KMS-11 (cell line): ENCODE measurements at regions not wholly inside any gene's neighbourhood (a gene's known extent, or its start where the extent isn't known, plus 50 kb on each side); places are given as distances from the start of the nearest gene placed in this dataset.

ENCODE experiments used
- H2AFZ ChIP-seq: fragments of 200-600 bp; sonication (generic); 2 replicates; pipeline ENCODE4 v1.6.1; 2016; ENCODE audit warnings: antibody characterized with exemption, mixed run types, low read depth
- H3K27ac ChIP-seq: fragments of 200-600 bp; sonication (generic); 2 replicates; pipeline ENCODE4 v1.6.1; 2016; ENCODE audit warnings: mild to moderate bottlenecking, mixed run types
- H3K27me3 ChIP-seq: fragments of 200-600 bp; sonication (generic); 2 replicates; pipeline ENCODE4 v1.6.1; 2017; ENCODE audit warnings: mild to moderate bottlenecking, low read depth, mixed run types, moderate library complexity; ENCODE audit not compliant: insufficient read depth
- H3K36me3 ChIP-seq: fragments of 200-600 bp; sonication (generic); 2 replicates; pipeline ENCODE4 v1.6.1; 2017; ENCODE audit warnings: mild to moderate bottlenecking, mixed run types; ENCODE audit not compliant: insufficient read depth
- H3K4me1 ChIP-seq: fragments of 200-600 bp; sonication (generic); 2 replicates; pipeline ENCODE4 v1.6.1; 2016; ENCODE audit warnings: mild to moderate bottlenecking, low read depth, mixed run types; ENCODE audit not compliant: poor library complexity, severe bottlenecking
- H3K4me2 ChIP-seq: fragments of 200-600 bp; sonication (generic); 2 replicates; pipeline ENCODE4 v1.7.0; 2016; ENCODE audit warnings: mild to moderate bottlenecking, mixed run types
- H3K4me3 ChIP-seq: fragments of 200-600 bp; sonication (generic); IDR thresholded peaks from 2 replicates; pipeline ENCODE4 v1.6.1; 2017; ENCODE audit warnings: low read depth, low read length, mixed read lengths; ENCODE audit not compliant: insufficient read depth
- H3K79me2 ChIP-seq: fragments of 200-600 bp; sonication (generic); 2 replicates; pipeline ENCODE4 v1.6.1; 2016; ENCODE audit warnings: low read depth, mixed run types; ENCODE audit not compliant: insufficient read depth
- H3K9ac ChIP-seq: fragments of 200-600 bp; sonication (generic); 2 replicates; pipeline ENCODE4 v1.6.1; 2016; ENCODE audit warnings: mild to moderate bottlenecking, mixed run types
- H4K20me1 ChIP-seq: fragments of 200-600 bp; sonication (generic); 2 replicates; pipeline ENCODE4 v1.6.1; 2016; ENCODE audit warnings: mild to moderate bottlenecking, mixed run types; ENCODE audit not compliant: insufficient read depth
- TF ChIP-seq, protein P1 (sequence below): fragments of 200-600 bp; sonication (generic); conservative IDR thresholded peaks from 2 replicates; pipeline ENCODE4 v1.6.1; 2017; ENCODE audit warnings: low read depth, mild to moderate bottlenecking, antibody characterized with exemption, low read length, moderate library complexity, mixed read lengths

GRCh38 chr13:47463726-47464125 is 537.3 kb downstream of the SUCLA2 start:
- no peaks in the 10 kb centered on the region for H3K27me3 ChIP-seq
- no peak overlapping the region for H2AFZ ChIP-seq
- H3K27ac ChIP-seq, result no peak overlapping the region
- no peak overlapping the region for H3K9ac ChIP-seq
- no peaks in the 10 kb centered on the region for H4K20me1 ChIP-seq
- no peaks in the 10 kb centered on the region for H3K79me2 ChIP-seq
- TF ChIP-seq, protein P1, sequence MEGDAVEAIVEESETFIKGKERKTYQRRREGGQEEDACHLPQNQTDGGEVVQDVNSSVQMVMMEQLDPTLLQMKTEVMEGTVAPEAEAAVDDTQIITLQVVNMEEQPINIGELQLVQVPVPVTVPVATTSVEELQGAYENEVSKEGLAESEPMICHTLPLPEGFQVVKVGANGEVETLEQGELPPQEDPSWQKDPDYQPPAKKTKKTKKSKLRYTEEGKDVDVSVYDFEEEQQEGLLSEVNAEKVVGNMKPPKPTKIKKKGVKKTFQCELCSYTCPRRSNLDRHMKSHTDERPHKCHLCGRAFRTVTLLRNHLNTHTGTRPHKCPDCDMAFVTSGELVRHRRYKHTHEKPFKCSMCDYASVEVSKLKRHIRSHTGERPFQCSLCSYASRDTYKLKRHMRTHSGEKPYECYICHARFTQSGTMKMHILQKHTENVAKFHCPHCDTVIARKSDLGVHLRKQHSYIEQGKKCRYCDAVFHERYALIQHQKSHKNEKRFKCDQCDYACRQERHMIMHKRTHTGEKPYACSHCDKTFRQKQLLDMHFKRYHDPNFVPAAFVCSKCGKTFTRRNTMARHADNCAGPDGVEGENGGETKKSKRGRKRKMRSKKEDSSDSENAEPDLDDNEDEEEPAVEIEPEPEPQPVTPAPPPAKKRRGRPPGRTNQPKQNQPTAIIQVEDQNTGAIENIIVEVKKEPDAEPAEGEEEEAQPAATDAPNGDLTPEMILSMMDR, result no peak
- no peaks in the 10 kb centered on the region for H3K4me1 ChIP-seq
- H3K4me3 ChIP-seq, result no peak overlapping the region
- H3K4me2 ChIP-seq, result no peak overlapping the region
- no peaks in the 10 kb centered on the region for H3K36me3 ChIP-seq

DNA sequence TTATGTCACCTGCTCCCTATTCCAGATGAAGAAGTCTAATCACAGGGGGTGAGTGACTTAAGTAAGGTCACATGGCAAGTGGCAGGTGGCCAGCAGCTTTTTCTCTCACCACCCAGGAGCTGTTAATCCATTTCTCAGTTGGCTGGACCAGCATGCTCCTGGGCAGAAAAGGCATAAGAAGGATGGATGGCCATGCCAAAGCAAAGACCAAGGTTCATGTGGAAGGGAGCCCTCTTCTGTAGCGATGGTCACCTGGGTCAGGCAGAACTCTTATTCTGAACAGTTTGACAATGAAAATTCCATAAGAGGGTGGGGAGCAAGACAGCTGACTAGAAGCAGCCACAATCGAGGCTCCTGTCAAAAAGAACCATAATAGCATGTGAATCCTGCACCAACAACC is 538.1 kb downstream of the SUCLA2 start:
- Histone ChIP-seq H3K9ac (no peak overlapping the region), H4K20me1 (no peaks in the 10 kb centered on the region), H3K4me2 (no peak overlapping the region), H3K79me2 (no peaks in the 10 kb centered on the region), H3K36me3 (no peaks in the 10 kb centered on the region), H3K4me1 (no peaks in the 10 kb centered on the region), H3K4me3 (no peak overlapping the region), H2AFZ (no peak overlapping the region), H3K27ac (no peak overlapping the region), H3K27me3 (no peaks in the 10 kb centered on the region)
- TF ChIP-seq, protein P1, result no peak

GRCh38 chr13:47461816-47462215 is 539.3 kb downstream of the SUCLA2 start:
- Histone ChIP-seq H3K4me3 (no peak overlapping the region), H3K27me3 (no peaks in the 10 kb centered on the region)

GRCh38 chr13:47459512-47459911 is 541.6 kb downstream of the SUCLA2 start:
- Histone ChIP-seq H3K4me3 (no peak overlapping the region), H3K9ac (no peak overlapping the region), H4K20me1 (no peaks in the 10 kb centered on the region), H3K36me3 (no peaks in the 10 kb centered on the region), H3K4me2 (no peak overlapping the region), H3K27ac (no peak overlapping the region), H3K4me1 (no peaks in the 10 kb centered on the region), H3K79me2 (no peaks in the 10 kb centered on the region), H2AFZ (no peak overlapping the region), H3K27me3 (no peaks in the 10 kb centered on the region)
- TF ChIP-seq, protein P1, result no peak

More at GRCh38 chr13:47461816-47462215, 539.3 kb downstream of the SUCLA2 start:
- H2AFZ ChIP-seq, result no peak overlapping the region
- H4K20me1 ChIP-seq, result no peaks in the 10 kb centered on the region
- H3K36me3 ChIP-seq, result no peaks in the 10 kb centered on the region
- no peak overlapping the region for H3K4me2 ChIP-seq
- H3K79me2 ChIP-seq, result no peaks in the 10 kb centered on the region
- H3K9ac ChIP-seq, result no peak overlapping the region
- H3K4me1 ChIP-seq, result no peaks in the 10 kb centered on the region
- TF ChIP-seq, protein P1, result no peak
- no peak overlapping the region for H3K27ac ChIP-seq
